D721Med (cell line): ENCODE measurements at regions not wholly inside any gene's neighbourhood (a gene's known extent, or its start where the extent isn't known, plus 50 kb on each side); places are given as distances from the start of the nearest gene placed in this dataset.
A peak's percentile ranks its signal among the peaks of the same experiment; 100 is the strongest.

ENCODE experiments used
- DNase-seq: peaks from one replicate; pipeline ENCODE4 v3.0.0; 2011; ENCODE audit warnings: low spot score; ENCODE audit not compliant: insufficient read length
- FAIRE-seq: peaks from 2 replicates; lab custom pipeline; 2011; peaks lifted over from hg19 to GRCh38; lab: Jason Lieb, UNC
- TF ChIP-seq, protein P1 (sequence below): IDR thresholded peaks from 2 replicates; pipeline ENCODE4 v1.5.1; 2012; ENCODE audit warnings: mild to moderate bottlenecking, control low read depth; ENCODE audit not compliant: insufficient read depth; ENCODE audit errors: missing control alignments

DNA sequence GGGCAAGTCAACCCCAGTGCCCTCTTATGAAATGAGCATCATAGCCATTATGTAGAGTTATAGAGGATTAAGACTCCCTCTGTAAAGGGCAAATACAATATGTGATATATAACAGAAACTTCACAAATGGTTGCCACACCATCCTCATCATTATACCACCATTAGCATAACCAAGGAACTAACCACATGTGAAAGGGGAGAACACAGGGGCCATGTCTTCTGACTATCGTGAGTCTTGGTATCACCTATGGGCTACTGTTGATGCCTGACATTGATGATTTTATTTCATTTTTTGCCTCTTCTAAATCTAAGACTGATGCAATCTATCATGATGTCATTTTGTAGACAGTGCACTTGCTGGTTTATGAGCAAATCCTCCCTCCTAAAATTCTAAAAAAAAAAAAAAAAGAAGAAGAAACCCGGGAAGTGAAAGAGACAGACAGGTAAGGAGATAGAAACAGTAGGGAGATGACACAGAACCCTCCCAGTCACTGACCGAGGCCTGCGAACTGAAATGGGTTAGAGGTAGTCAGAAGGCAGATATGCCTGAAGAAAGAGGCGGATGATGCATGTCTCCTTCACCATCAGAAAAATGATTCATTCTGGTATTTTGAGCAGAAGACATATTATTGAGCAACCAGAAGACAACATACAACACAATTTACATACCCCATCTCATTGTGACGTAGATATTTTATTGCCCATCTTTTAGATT lies 266.0 kb downstream of the DMAC1 start:
- no peak for FAIRE-seq
- TF ChIP-seq, protein P1, sequence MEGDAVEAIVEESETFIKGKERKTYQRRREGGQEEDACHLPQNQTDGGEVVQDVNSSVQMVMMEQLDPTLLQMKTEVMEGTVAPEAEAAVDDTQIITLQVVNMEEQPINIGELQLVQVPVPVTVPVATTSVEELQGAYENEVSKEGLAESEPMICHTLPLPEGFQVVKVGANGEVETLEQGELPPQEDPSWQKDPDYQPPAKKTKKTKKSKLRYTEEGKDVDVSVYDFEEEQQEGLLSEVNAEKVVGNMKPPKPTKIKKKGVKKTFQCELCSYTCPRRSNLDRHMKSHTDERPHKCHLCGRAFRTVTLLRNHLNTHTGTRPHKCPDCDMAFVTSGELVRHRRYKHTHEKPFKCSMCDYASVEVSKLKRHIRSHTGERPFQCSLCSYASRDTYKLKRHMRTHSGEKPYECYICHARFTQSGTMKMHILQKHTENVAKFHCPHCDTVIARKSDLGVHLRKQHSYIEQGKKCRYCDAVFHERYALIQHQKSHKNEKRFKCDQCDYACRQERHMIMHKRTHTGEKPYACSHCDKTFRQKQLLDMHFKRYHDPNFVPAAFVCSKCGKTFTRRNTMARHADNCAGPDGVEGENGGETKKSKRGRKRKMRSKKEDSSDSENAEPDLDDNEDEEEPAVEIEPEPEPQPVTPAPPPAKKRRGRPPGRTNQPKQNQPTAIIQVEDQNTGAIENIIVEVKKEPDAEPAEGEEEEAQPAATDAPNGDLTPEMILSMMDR, result no peak

DNA sequence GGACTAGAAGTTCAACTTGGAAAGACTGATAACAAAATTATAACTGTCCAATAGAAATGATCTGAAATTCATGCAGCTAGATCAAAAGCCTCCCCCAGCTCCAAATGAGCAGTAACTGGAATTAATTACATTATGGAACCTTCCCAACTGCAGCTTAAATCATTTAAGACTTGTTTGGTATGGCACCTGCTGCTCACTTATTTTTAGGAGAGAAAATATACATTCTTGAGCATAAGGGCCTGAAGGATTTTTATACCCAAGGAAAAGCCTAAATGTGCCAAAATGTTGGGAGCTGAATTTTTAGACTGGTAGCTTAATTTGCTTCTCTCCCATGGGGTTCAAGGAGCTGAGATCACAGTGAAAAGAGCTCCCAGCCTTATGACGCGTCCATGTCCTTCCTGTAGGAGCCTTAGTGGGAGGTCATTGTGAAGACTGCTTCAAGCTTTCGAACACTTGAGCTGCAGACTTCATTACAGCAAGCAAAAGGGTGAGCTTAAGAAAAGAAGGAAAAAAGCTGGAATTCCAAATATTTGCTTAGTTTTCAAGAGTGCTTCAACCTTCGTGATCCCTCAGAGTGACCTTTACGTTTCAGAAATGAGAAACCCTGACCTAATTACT lies 276.0 kb downstream of the DMAC1 start:
- DNase-seq (no peak), FAIRE-seq (no peak)
- TF ChIP-seq, protein P1, result no peak

More for the DNA sequence above, 266.0 kb downstream of the DMAC1 start:
- DNase-seq, result no peak

- no peak for DNase-seq
- TF ChIP-seq, protein P1, result peak; percentile 21
- no peak for FAIRE-seq
These were observed 279.2 kb downstream of the DMAC1 start for GRCh38 chr9:7520396-7520795.

DNA sequence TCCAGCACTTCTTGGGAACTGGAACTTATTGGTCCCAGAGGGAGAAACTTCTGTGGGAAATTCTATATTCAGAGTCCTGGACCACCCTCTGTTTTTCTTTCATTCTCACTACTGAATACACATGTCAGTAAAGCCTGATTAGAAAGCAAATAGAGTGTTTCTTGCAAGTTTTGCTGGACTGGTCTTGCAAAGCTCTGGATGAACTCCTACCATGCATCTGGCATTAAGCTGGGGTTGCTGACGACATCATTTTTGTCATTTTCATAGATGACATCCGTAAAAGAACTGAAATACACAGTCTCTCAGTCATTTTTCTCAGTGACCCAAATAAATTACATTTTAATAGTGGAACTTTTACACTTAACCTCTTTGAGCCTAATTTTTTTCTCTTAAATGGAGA lies 283.2 kb downstream of the DMAC1 start:
- TF ChIP-seq, protein P1, result no peak
- FAIRE-seq (no peak), DNase-seq (no peak)

DNA sequence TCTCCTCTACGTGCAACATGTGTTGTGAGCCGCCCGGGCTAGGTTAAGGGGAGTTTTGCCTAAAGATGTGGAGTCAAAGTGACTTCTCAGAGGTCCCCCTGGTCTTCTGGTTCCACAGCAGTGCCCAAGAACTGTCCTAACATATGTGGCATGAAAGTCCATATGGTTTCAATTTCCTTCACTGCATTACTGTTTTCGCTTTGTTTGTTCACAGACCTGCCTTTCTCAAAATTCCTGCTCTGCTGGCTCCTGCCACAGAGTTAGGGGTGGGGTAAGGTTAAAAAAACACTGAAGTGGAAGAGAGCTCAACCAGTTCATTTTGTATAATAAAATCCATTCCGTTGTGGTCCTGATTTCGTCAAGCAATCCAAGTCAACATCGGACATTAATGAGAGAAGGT lies 289.4 kb downstream of the DMAC1 start:
- DNase-seq (no peak), FAIRE-seq (no peak)
- TF ChIP-seq, protein P1, result no peak

DNA sequence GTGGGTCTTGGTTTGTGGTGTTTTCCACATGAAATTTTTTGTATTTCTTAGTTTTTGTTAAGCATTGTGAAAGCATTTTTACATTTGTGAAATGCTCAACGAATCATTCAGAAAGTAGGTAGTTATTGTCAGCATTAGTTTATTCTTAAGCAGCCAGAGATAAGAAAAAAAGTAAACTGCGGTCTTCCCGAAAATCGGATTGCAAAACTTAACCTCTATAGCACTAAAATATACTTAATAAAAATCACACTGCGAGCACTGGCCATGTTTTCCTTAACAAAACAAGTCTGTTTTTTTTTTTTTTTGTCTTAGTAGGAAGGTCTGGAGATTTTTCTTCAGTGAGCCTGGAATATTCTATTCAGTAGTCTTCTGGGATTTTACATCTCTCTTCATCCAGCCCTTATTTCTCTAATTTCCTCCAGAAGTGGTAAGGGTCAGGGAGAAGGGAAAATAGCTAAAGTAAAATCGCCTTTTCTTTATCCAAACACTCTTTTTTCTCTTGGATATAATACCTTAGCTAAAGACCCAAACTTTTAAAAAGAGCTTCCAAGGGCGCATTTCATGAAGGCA lies 289.9 kb downstream of the DMAC1 start:
- FAIRE-seq (no peak), DNase-seq (no peak)
- TF ChIP-seq, protein P1, result no peak

GRCh38 chr9:7508516-7508915 lies 291.1 kb downstream of the DMAC1 start:
- FAIRE-seq (no peak), DNase-seq (no peak)
- TF ChIP-seq, protein P1, result no peak
